GM19099 (cell line): ENCODE measurements at regions not wholly inside any gene's neighbourhood (a gene's known extent, or its start where the extent isn't known, plus 50 kb on each side); places are given as distances from the start of the nearest gene placed in this dataset.

Source experiments
- POLR2A ChIP-seq: IDR thresholded peaks from 3 replicates; pipeline ENCODE4 v1.6.1; 2011; ENCODE audit warnings: low read depth; ENCODE audit not compliant: insufficient read length; ENCODE audit errors: extremely low read depth

- TF ChIP-seq POLR2A = no peak
These were observed 517.7 kb downstream of the ETS1 start for GRCh38 chr11:128069665-128070064.

DNA sequence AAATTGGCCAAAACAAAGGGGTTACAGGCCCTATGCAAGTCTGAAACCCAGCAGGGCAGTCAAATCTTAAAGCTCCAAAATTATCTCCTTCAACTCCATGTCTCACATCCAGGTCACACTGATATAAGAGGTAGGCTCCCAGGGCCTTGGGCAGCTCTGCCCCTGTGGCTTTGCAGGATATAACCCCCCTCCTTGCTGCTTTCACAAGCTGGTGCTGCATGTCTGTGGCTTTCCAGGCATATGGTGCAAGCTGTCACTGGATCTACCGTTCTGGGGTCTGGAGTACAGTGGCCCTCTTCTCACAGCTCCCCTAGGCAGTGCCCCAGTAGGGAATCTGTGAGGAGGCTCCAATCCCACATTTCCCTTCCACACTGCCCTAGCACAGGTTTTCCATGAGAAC, 519.6 kb downstream of the ETS1 start:
- TF ChIP-seq POLR2A = no peak

DNA sequence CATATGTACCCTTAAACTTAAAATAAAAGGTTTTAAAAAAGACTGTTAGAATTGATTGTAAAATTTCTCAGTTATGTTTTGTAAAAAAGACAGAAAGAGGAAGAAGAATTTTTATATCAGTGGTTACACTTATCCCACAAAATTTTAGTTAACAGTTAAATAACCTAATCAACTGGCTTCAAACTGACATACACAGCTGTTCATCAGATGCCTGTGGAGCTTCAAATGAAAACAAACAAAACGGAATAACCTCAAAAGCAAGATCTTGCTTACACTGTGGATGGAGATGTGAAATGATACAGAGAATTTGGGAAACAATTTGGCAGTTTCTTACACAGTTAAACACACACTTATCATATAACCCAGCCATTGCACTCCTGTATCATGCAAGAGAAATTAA, 521.0 kb downstream of the ETS1 start:
- no peak for TF ChIP-seq POLR2A

GRCh38 chr11:128061281-128061871, 526.0 kb downstream of the ETS1 start:
- TF ChIP-seq POLR2A = no peak

- TF ChIP-seq POLR2A = no peak
These were observed 528.7 kb downstream of the ETS1 start for GRCh38 chr11:128058580-128059208.

DNA sequence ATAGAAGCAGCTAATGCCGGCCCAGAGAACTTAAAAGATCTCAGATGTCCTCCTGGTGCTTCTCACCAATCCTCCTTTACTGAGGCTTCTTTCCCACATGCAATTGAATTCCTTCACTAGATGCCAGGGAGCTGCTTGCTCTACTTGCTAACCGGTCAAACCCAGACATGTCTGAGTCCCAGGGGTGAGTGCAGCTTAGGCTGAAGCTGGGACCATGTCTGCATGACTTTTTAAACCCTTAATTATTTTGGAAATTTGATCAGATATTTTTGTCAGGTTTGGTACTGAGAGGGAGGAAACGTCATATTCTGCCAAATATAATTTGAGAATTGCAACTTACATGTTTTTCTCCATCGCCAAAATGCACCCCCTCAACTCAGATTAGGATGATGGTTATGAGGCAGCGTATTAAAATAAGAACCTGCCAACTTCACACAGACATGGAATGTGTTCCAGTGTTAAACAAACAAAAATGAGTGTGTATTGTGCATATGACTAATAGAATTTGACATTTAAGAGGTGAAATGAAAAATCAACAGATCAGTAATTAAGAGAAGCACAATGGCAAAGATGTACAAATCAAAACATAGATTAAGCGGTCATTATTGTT, 529.5 kb downstream of the ETS1 start:
- no peak for TF ChIP-seq POLR2A

- TF ChIP-seq POLR2A = no peak
These were observed 531.7 kb downstream of the ETS1 start for GRCh38 chr11:128055576-128056217.

DNA sequence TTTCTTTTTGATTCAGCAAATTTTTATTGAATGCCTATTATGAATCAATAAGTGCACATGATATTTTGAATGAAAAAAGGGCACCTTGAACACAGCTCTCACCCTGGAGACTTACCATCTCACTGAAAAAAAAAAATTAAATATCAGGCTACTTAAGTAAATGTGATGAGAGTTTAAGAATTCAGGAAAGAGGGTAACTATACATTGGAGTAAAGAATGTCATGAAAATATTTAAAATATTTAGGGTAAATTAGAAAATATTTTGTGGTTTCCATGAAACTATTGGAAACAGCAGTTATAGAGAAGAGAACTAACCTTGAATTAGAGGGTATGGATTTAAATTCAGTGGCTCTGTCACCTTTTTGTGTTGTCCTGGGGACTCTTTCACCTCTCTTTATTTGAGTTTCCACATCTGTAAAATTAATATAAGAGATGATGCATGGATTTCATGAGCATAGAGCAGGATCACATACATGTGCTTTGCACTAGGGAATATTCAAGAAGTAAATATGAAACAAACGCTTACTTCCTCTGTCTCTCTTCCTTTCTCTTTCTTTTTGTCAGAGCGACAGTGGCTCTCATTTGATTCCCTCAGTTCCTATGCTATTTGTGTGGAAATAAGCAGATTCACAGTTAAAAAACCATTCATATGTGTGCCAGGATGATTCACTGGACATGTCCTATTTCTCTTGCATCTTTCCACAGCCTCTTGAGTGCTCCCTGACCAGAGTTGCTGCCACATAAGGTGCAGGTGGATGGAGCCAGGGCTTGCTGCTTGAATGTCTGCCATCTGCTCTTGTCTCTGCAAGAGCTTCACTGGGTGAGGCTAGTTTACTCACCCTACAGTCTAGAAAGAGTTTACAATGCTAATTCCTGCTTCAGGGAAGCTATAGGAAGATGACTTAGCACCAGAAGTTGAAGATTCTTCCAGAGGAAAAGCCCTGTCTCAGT, 533.1 kb downstream of the ETS1 start:
- TF ChIP-seq POLR2A = no peak

DNA sequence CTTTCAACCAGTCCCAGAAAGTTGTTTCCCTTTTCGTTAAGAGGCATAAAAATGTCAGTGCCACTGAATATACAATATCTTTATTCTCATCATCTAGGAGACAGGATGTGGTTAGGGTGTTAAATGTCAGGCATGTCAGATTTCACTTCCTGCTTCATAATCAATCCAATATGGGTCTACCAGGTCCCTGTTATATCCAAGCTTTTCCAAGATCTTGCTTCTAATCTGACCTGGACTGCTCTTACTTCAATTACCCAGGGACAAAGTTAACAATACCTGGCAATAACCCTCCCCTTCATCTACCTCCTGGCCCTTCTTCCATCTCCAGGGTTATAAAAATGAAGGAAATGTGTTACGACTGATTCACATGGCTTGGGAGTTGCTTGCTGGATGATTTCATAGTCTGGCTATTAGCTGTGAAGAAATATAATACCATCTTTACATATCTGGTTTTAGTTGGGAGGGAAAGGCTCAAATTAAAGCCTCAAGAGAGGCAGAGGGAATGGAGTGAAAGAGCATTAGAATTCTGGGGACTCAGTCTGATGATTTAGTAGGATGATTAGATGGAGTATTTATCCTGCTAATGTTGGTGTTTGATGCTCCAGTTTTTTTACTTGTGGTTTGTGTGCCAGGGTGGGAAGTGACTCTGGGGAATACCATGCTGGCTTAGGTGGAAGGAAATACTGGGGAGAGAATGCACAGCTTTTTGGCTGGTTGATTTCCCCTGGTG, 534.3 kb downstream of the ETS1 start:
- TF ChIP-seq POLR2A = no peak

DNA sequence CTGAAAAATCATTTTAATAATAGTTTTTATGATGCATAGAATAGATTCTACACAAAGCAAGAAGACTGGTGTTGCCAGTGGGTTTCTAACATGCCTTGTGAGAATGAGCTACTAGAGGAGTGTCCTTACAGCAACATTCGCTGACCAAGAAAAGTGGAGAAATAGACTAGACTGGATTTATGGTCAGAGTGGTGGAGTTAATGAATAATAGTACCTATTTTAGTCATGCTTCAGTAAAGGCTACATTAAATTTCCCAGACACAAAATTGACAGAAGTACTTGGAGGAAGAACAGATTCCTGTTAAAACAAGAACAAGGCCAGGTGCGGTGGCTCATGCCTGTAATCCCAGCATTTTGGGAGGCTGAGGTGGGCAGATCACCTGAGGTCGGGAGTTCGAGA, 539.2 kb downstream of the ETS1 start:
- TF ChIP-seq POLR2A = no peak

GRCh38 chr11:128047026-128047425, 540.3 kb downstream of the ETS1 start:
- TF ChIP-seq POLR2A = no peak

- TF ChIP-seq POLR2A = no peak
These were observed 541.1 kb downstream of the ETS1 start for GRCh38 chr11:128046213-128046612.

- no peak for TF ChIP-seq POLR2A
These were observed 542.1 kb downstream of the ETS1 start for GRCh38 chr11:128045094-128045725.

GRCh38 chr11:128042290-128042751, 545.0 kb downstream of the ETS1 start:
- no peak for TF ChIP-seq POLR2A
